Activated naive CD4-positive, alpha-beta T cell treated with anti-CD3 and anti-CD28 coated beads for 36 hours (primary cell): ENCODE measurements at regions not wholly inside any gene's neighbourhood (a gene's known extent, or its start where the extent isn't known, plus 50 kb on each side); places are given as distances from the start of the nearest gene placed in this dataset.

Experiments
- CTCF ChIA-PET: fragments of 350-600 bp; sonication (Branson Sonifier 250); formaldehyde crosslinking; loops from one replicate; lab custom pipeline; 2021; ENCODE audit warnings: antibody characterized with exemption; lab: Charles Lee
- DNase-seq: peaks from one replicate; pipeline ENCODE4 v3.0.0-alpha.2; 2020
- H3K27ac Mint-ChIP-seq: one replicate; pipeline ENCODE4 v1.8.0; 2021; ENCODE audit warnings: mild to moderate bottlenecking, mixed read lengths
- H3K27me3 Mint-ChIP-seq: one replicate; pipeline ENCODE4 v1.8.0; 2021; ENCODE audit warnings: low read depth, mixed read lengths
- H3K36me3 Mint-ChIP-seq: one replicate; pipeline ENCODE4 v1.8.0; 2021; ENCODE audit warnings: low read depth, mixed read lengths
- H3K4me1 Mint-ChIP-seq: one replicate; pipeline ENCODE4 v1.8.0; 2021; ENCODE audit warnings: low read depth, mixed read lengths
- H3K4me3 Mint-ChIP-seq: one replicate; pipeline ENCODE4 v1.8.0; 2021; ENCODE audit warnings: mild to moderate bottlenecking, moderate library complexity, mixed read lengths
- H3K9me3 Mint-ChIP-seq: one replicate; pipeline ENCODE4 v1.8.0; 2021; ENCODE audit warnings: mixed read lengths
- intact Hi-C: fragments of 100-400 bp; cut with micrococcal nuclease; formaldehyde crosslinking; loops from one replicate; pipeline ENCODE4 v1.15.1; 2023

GRCh38 chr4:30610361-30610760 is 109.8 kb upstream of the PCDH7 start:
- DNase-seq = no peak
- CTCF ChIA-PET = no interaction called here
- Mint-ChIP-seq H3K4me1 (no peaks in the 10 kb centered on the region), H3K36me3 (no peaks in the 10 kb centered on the region), H3K27ac (no peak overlapping the region), H3K9me3 (peaks cover 12% of the 10 kb centered on the region), H3K4me3 (no peak overlapping the region), H3K27me3 (no peaks in the 10 kb centered on the region)
- intact Hi-C loops = no loop called here

GRCh38 chr4:30614771-30615170 is 105.4 kb upstream of the PCDH7 start:
- CTCF ChIA-PET = no interaction called here
- intact Hi-C loops = no loop called here
- Mint-ChIP-seq H3K27me3 (no peaks in the 10 kb centered on the region), H3K9me3 (peaks cover 5% of the 10 kb centered on the region), H3K4me3 (no peak overlapping the region), H3K36me3 (no peaks in the 10 kb centered on the region), H3K27ac (no peak overlapping the region), H3K4me1 (no peaks in the 10 kb centered on the region)
- no peak for DNase-seq

DNA sequence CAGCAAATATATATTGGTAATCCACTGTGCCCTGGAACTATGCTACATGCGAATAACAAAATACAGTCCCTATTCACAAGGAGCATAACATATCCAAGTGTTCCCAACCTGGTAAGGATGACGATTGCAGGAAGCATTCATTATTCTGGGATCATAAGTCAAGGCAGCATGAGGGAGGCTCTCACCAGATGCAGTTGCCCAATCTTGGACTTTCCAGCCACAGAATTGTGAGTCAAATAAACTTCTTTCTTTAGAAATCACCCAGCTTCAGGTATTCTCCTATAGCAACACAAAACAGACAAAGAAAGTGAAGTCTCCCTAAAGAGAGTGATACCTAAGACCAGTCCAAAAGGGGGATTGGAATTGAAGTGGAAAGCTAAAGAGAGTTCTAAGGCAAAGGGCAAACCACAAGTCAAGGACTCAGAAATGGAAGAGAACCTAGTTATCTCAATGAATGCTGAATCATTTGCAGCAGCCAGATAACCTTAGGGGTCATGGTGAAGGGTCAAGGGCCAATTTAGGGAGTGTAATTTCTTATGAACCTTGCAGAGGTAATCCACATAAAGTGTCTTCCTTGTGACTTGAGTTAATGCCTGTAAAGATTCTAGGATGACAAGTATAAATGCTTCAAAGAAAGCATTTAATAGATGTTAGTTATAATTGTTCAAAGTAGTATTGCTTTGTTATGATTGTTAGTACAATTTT is 103.1 kb upstream of the PCDH7 start:
- Mint-ChIP-seq H3K9me3 (peaks cover 1% of the 10 kb centered on the region), H3K36me3 (no peaks in the 10 kb centered on the region), H3K27me3 (no peaks in the 10 kb centered on the region), H3K27ac (no peak overlapping the region), H3K4me1 (no peaks in the 10 kb centered on the region), H3K4me3 (no peak overlapping the region)
- intact Hi-C loops = no loop called here
- DNase-seq = no peak
- CTCF ChIA-PET = no interaction called here

GRCh38 chr4:30617836-30618235 is 102.3 kb upstream of the PCDH7 start:
- H3K27ac Mint-ChIP-seq = no peak overlapping the region
- H3K4me1 Mint-ChIP-seq = no peaks in the 10 kb centered on the region
- H3K36me3 Mint-ChIP-seq = no peaks in the 10 kb centered on the region
- peaks cover 1% of the 10 kb centered on the region for H3K9me3 Mint-ChIP-seq
- no peak overlapping the region for H3K4me3 Mint-ChIP-seq
- no peak for DNase-seq
- H3K27me3 Mint-ChIP-seq = no peaks in the 10 kb centered on the region
- intact Hi-C loops = no loop called here
- CTCF ChIA-PET = no interaction called here

DNA sequence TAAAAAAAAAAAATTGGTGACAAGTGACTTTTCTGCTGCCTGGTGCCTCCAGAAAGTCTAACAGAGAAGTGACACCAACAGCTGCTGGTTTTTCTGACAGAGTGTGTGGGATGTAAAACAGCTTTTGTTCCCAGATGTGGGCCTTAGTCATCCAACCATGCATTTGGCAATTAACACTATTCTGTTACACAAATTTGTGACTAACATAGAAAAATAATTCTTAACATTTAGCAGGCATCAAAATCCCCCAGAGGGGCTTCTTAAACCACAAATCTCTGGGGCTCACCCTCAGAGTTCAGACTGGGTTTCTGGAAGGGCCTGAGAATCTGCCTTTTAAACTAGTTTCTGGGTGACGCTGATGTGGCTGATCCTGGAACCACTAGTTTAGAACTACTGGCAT is 100.5 kb upstream of the PCDH7 start:
- Mint-ChIP-seq H3K36me3 (no peaks in the 10 kb centered on the region), H3K4me1 (no peaks in the 10 kb centered on the region), H3K27me3 (no peaks in the 10 kb centered on the region), H3K4me3 (no peak overlapping the region), H3K9me3 (no peaks in the 10 kb centered on the region), H3K27ac (no peak overlapping the region)
- CTCF ChIA-PET = no interaction called here
- intact Hi-C loops = no loop called here
- DNase-seq = no peak

GRCh38 chr4:30620711-30621110 is 99.5 kb upstream of the PCDH7 start:
- Mint-ChIP-seq H3K4me3 (no peak overlapping the region), H3K4me1 (no peaks in the 10 kb centered on the region), H3K9me3 (no peaks in the 10 kb centered on the region), H3K36me3 (no peaks in the 10 kb centered on the region), H3K27me3 (no peaks in the 10 kb centered on the region), H3K27ac (no peak overlapping the region)
- DNase-seq = no peak
- intact Hi-C loops = no loop called here
- CTCF ChIA-PET = no interaction called here

DNA sequence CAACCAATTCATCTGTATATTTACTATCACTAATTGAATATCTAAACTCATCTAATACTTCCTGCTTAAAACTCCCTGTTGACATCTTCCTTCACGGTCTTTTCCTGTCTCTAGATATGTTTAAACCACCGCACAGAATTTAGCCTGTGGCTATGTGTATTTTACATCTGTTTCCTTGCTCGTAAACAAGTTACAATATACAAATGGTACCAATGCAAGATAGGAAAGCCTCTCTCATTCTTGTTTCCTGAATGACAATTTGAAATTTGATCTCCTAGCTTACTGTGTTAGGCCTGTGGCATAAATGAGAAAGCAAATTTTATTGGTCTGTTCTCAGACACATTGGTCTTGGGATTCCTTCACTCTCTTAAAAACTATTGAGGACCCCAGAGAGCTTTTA is 89.7 kb upstream of the PCDH7 start:
- Mint-ChIP-seq H3K36me3 (no peaks in the 10 kb centered on the region), H3K4me3 (no peak overlapping the region), H3K4me1 (no peaks in the 10 kb centered on the region), H3K27ac (no peak overlapping the region), H3K27me3 (no peaks in the 10 kb centered on the region), H3K9me3 (peaks cover 6% of the 10 kb centered on the region)
- DNase-seq = no peak
- CTCF ChIA-PET = interaction anchor here (0.7 kb wide), 1 partner anchor 482 kb away, joined by 3 read pairs; no protein-coding TSS in a partner anchor
- intact Hi-C loops = no loop called here

GRCh38 chr4:30632751-30633150 is 87.4 kb upstream of the PCDH7 start:
- no peak overlapping the region for H3K4me3 Mint-ChIP-seq
- DNase-seq = no peak
- peaks cover 7% of the 10 kb centered on the region for H3K9me3 Mint-ChIP-seq
- H3K27ac Mint-ChIP-seq = no peak overlapping the region
- intact Hi-C loops = no loop called here
- H3K4me1 Mint-ChIP-seq = no peaks in the 10 kb centered on the region
- CTCF ChIA-PET = no interaction called here
- no peaks in the 10 kb centered on the region for H3K27me3 Mint-ChIP-seq
- no peaks in the 10 kb centered on the region for H3K36me3 Mint-ChIP-seq

- H3K36me3 Mint-ChIP-seq = no peaks in the 10 kb centered on the region
- H3K4me1 Mint-ChIP-seq = no peaks in the 10 kb centered on the region
- H3K9me3 Mint-ChIP-seq = peaks cover 12% of the 10 kb centered on the region
- H3K27ac Mint-ChIP-seq = no peak overlapping the region
- no peak overlapping the region for H3K4me3 Mint-ChIP-seq
- no peak for DNase-seq
- H3K27me3 Mint-ChIP-seq = no peaks in the 10 kb centered on the region
- intact Hi-C loops = no loop called here
- CTCF ChIA-PET = no interaction called here
Measured at GRCh38 chr4:30641345-30641744, 78.8 kb upstream of the PCDH7 start.

GRCh38 chr4:30642567-30642966 is 77.6 kb upstream of the PCDH7 start:
- peaks cover 9% of the 10 kb centered on the region for H3K9me3 Mint-ChIP-seq
- CTCF ChIA-PET = no interaction called here
- no peaks in the 10 kb centered on the region for H3K4me1 Mint-ChIP-seq
- no peaks in the 10 kb centered on the region for H3K27me3 Mint-ChIP-seq
- intact Hi-C loops = no loop called here
- no peak for DNase-seq
- H3K27ac Mint-ChIP-seq = no peak overlapping the region
- H3K36me3 Mint-ChIP-seq = no peaks in the 10 kb centered on the region
- no peak overlapping the region for H3K4me3 Mint-ChIP-seq

DNA sequence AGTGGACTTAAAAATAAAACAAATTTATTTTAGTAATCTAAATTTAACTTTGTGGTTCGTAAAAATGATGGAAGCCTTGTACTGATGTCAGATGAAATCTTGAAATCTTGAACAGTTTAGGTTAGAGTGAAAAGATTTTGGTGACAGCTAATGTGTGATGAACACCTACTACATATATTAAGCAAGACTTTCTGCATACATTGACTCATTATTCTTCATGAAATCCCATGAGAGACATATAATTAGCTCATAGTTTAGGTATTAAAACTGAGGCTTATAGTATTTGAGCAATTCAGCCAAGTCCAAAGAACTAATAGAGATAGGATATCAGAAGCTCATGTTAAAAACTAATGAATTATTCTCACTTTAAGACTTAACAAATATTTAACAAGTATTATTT is 66.9 kb upstream of the PCDH7 start:
- Mint-ChIP-seq H3K27ac (no peak overlapping the region), H3K36me3 (no peaks in the 10 kb centered on the region), H3K4me1 (no peaks in the 10 kb centered on the region), H3K4me3 (no peak overlapping the region), H3K9me3 (no peaks in the 10 kb centered on the region), H3K27me3 (no peaks in the 10 kb centered on the region)
- DNase-seq = no peak
- CTCF ChIA-PET = no interaction called here
- intact Hi-C loops = no loop called here

GRCh38 chr4:30656828-30657227 is 63.3 kb upstream of the PCDH7 start:
- Mint-ChIP-seq H3K4me3 (no peak overlapping the region), H3K36me3 (no peaks in the 10 kb centered on the region), H3K4me1 (no peaks in the 10 kb centered on the region), H3K27ac (no peak overlapping the region), H3K27me3 (no peaks in the 10 kb centered on the region), H3K9me3 (no peaks in the 10 kb centered on the region)
- CTCF ChIA-PET = no interaction called here
- DNase-seq = no peak
- intact Hi-C loops = no loop called here

DNA sequence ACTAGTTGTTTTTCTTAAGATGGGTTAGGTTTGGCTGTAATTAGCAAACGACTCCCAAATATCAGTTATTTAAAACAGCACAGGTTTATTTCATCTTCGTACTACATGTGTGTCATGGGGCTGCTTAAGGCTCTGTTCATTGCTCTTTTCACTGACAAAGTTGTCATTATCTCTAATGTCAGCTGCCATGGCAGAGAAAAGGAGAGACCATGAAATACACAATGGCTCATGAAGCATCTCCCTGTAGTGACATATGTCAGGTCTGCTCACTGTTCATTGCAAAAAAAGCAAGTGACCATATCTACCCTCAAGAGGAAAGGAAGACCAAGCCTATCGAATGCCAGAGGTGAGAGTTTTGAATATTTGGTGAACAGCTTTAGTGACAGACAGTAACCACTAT is 52.2 kb upstream of the PCDH7 start:
- no peaks in the 10 kb centered on the region for H3K9me3 Mint-ChIP-seq
- CTCF ChIA-PET = no interaction called here
- no peak overlapping the region for H3K27ac Mint-ChIP-seq
- intact Hi-C loops = no loop called here
- no peaks in the 10 kb centered on the region for H3K27me3 Mint-ChIP-seq
- H3K36me3 Mint-ChIP-seq = no peaks in the 10 kb centered on the region
- no peak for DNase-seq
- H3K4me1 Mint-ChIP-seq = no peaks in the 10 kb centered on the region
- no peak overlapping the region for H3K4me3 Mint-ChIP-seq
